ENCODE measurements at regions not wholly inside any gene's neighbourhood (a gene's known extent, or its start where the extent isn't known, plus 50 kb on each side); places are given as distances from the start of the nearest gene placed in this dataset.
"Not testable (repeated sequence)": the region's sequence is repeated elsewhere in the genome, so short reads cannot be mapped to it uniquely, and the experiment has no call there.

GRCh38 chr6:168915855-168916254 is 337.8 kb downstream of the THBS2 start:
- Histone ChIP-seq H3K36me3 (no peaks in the 10 kb centered on the region), H3K27ac (no peak overlapping the region), H3K9me3 (replicated peaks) (no peaks in the 10 kb centered on the region; the same call in 1 of the 2 replicates), H3K27me3 (replicated peaks) (no peaks in the 10 kb centered on the region), H3K4me3 (no peak overlapping the region), H3K4me1 (replicated peaks) (no peaks in the 10 kb centered on the region)
- no peak for DNase-seq (ENCODE audit: low read depth in 1 of 2, low spot score in 2 of 2)

GRCh38 chr6:168915242-168915641 is 338.4 kb downstream of the THBS2 start:
- H3K4me3 ChIP-seq, result no peak overlapping the region

GRCh38 chr6:168913866-168914469 is 339.7 kb downstream of the THBS2 start:
- H3K27me3 ChIP-seq (replicated peaks), result no peaks in the 10 kb centered on the region
- H3K9me3 ChIP-seq (replicated peaks), result no peaks in the 10 kb centered on the region
- H3K4me1 ChIP-seq (replicated peaks), result no peaks in the 10 kb centered on the region
- H3K36me3 ChIP-seq, result no peaks in the 10 kb centered on the region
- no peak overlapping the region for H3K4me3 ChIP-seq
- DNase-seq (ENCODE audit: low read depth in 1 of 2, low spot score in 2 of 2), result no peak
- no peak overlapping the region for H3K27ac ChIP-seq

More at GRCh38 chr6:168915242-168915641, 338.4 kb downstream of the THBS2 start:
- DNase-seq (ENCODE audit: low read depth in 1 of 2, low spot score in 2 of 2), result no peak
- H3K9me3 ChIP-seq (replicated peaks), result no peaks in the 10 kb centered on the region; the same call in 1 of the 2 replicates
- no peaks in the 10 kb centered on the region for H3K36me3 ChIP-seq
- no peaks in the 10 kb centered on the region for H3K4me1 ChIP-seq (replicated peaks)
- H3K27ac ChIP-seq, result no peak overlapping the region
- H3K27me3 ChIP-seq (replicated peaks), result no peaks in the 10 kb centered on the region

DNA sequence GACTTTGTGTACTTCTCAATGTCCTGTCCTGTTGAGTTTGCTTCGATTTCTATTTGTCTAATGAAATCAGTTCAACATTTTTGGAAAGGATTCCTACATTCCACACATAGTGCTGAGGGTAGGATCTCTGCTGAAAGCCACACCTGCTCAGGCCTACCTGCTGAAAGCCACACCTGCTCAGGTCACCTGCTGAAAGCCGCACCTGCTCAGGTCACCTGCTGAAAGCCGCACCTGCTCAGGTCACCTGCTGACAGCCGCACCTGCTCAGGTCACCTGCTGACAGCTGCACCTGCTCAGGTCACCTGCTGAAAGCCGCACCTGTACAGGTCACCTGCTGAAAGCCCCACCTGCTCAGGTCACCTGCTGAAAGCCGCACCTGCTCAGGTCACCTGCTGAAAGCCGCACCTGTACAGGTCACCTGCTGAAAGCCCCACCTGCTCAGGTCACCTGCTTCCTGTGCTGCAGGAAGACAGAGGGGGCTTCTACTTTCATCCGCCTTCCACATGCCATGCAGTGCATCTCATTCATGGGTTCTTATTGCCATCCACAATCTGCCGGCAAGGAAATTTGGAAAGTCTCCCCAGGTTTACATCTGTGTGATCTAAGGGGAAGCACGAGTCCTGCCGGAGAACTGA is 340.3 kb downstream of the THBS2 start:
- not testable (repeated sequence) for H3K27me3 ChIP-seq (replicated peaks); H3K27ac ChIP-seq; H3K4me1 ChIP-seq (replicated peaks); DNase-seq (ENCODE audit: low read depth in 1 of 2, low spot score in 2 of 2); H3K4me3 ChIP-seq; H3K9me3 ChIP-seq (replicated peaks); H3K36me3 ChIP-seq

DNA sequence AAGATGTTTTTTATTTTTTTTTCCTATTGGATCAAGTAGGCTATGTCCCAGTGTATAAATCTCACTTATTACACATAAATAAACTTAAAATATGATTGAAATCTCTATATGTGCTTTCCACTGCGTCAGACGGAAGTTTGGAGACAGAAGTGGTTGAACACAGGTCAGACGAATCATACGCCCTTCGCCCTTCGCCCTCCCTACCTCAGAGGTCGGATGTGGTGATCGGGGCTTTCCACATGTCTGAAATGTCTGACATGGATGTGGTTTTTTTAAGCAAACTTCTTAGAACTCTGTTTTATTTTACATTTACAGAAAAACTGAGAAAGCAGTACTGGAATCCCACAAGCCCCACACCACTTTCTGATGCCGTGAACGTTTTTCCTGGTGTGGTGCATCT is 344.4 kb downstream of the THBS2 start:
- Histone ChIP-seq H3K4me1 (replicated peaks) (no peaks in the 10 kb centered on the region), H3K27ac (no peak overlapping the region), H3K36me3 (no peaks in the 10 kb centered on the region), H3K9me3 (replicated peaks) (no peaks in the 10 kb centered on the region), H3K27me3 (replicated peaks) (no peaks in the 10 kb centered on the region), H3K4me3 (no peak overlapping the region)
- DNase-seq (ENCODE audit: low read depth in 1 of 2, low spot score in 2 of 2), result no peak

- Histone ChIP-seq H3K4me1 (replicated peaks) (no peaks in the 10 kb centered on the region), H3K27me3 (replicated peaks) (no peaks in the 10 kb centered on the region), H3K36me3 (no peaks in the 10 kb centered on the region), H3K27ac (no peak overlapping the region), H3K4me3 (no peak overlapping the region), H3K9me3 (replicated peaks) (no peaks in the 10 kb centered on the region)
- no peak for DNase-seq (ENCODE audit: low read depth in 1 of 2, low spot score in 2 of 2)
Observed at GRCh38 chr6:168908887-168909286, 344.8 kb downstream of the THBS2 start.

DNA sequence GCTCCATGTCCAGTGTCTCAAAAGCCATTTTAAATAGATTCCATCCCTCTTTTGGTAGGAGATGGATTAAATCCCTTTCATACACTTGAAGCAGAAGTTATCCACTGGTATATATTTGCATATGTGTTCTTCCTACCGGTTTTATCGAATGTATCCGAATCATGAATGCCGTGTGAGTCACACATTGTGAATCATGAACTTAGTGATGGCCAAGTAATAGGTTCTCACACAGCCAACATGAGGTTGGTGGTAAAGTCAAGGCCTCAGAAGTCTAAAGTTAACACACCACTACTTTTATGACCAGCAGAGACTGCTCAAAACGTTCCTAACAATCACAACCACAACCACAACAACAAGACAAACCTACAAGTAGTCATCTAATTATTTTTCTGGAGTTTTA is 345.5 kb downstream of the THBS2 start:
- H3K27ac ChIP-seq, result no peak overlapping the region
- H3K4me1 ChIP-seq (replicated peaks), result no peaks in the 10 kb centered on the region
- H3K4me3 ChIP-seq, result no peak overlapping the region
- DNase-seq (ENCODE audit: low read depth in 1 of 2, low spot score in 2 of 2), result no peak
- H3K27me3 ChIP-seq (replicated peaks), result no peaks in the 10 kb centered on the region
- H3K36me3 ChIP-seq, result no peaks in the 10 kb centered on the region
- no peaks in the 10 kb centered on the region for H3K9me3 ChIP-seq (replicated peaks)

GRCh38 chr6:168906391-168906790 is 347.3 kb downstream of the THBS2 start:
- Histone ChIP-seq H3K36me3 (no peaks in the 10 kb centered on the region), H3K4me3 (no peak overlapping the region), H3K9me3 (replicated peaks) (no peaks in the 10 kb centered on the region), H3K27me3 (replicated peaks) (no peaks in the 10 kb centered on the region), H3K27ac (no peak overlapping the region), H3K4me1 (replicated peaks) (no peaks in the 10 kb centered on the region)
- no peak for DNase-seq (ENCODE audit: low read depth in 1 of 2, low spot score in 2 of 2)

DNA sequence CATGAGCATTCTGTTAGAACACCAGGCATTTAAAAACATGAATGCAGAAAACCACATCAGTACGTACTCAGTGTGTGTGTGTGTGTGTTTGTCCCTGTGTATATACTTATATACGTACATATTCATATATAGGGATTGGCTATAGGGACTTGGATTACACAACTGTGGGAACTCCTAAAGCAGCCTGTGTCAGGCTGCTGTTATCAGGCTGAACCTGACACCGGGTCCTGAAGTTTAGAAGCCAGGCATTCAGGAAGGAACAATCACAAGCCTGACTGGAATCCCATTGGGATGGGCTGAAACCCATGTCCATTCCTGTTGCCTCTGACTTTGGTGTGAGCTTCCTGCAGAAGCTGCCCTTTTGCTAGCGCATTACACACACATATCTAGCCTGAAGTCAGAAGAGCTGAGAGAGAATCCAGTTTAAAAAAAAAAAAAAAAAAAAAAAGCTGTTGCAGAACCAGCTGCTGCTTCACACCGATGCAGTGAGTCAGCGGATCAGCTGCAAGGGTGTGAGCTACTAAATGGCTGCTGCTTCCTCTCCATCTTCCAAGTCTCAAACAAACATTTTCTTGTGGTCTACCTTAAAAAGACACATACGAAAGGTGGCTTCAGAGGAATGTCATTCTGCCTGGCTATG is 348.1 kb downstream of the THBS2 start:
- no peaks in the 10 kb centered on the region for H3K9me3 ChIP-seq (replicated peaks)
- H3K4me3 ChIP-seq, result no peak overlapping the region
- H3K27me3 ChIP-seq (replicated peaks), result no peaks in the 10 kb centered on the region
- H3K4me1 ChIP-seq (replicated peaks), result no peaks in the 10 kb centered on the region
- DNase-seq (ENCODE audit: low read depth in 1 of 2, low spot score in 2 of 2), result no peak
- no peaks in the 10 kb centered on the region for H3K36me3 ChIP-seq
- no peak overlapping the region for H3K27ac ChIP-seq

GRCh38 chr6:168903613-168904345 is 349.9 kb downstream of the THBS2 start:
- no peak overlapping the region for H3K27ac ChIP-seq
- no peaks in the 10 kb centered on the region for H3K9me3 ChIP-seq (replicated peaks)
- DNase-seq (ENCODE audit: low read depth in 1 of 2, low spot score in 2 of 2), result no peak
- H3K27me3 ChIP-seq (replicated peaks), result no peaks in the 10 kb centered on the region
- H3K4me3 ChIP-seq, result no peak overlapping the region
- no peaks in the 10 kb centered on the region for H3K4me1 ChIP-seq (replicated peaks)
- no peaks in the 10 kb centered on the region for H3K36me3 ChIP-seq

- no peak for DNase-seq (ENCODE audit: low read depth in 1 of 2, low spot score in 2 of 2)
Observed at GRCh38 chr6:168902075-168902474, 351.6 kb downstream of the THBS2 start.

DNA sequence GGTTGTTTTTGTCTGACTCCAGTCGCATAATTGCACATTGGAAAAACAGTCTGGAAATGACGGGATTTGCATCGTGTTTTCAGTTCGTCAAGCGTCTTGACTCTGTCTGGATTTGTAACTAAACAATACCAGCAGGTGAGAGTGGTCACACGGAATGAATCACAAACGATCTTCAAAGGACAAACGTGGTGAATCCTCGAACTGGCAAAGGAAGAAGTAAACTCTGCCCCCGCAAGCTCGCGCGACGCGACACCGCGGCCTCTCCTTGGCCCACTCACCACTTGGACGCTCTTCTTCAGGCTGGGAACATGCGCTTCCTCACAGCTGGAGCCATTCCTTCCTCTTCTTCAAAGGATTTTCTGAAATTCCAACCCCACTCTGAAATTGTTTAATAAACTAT is 352.6 kb downstream of the THBS2 start:
- H3K4me3 ChIP-seq, result no peak overlapping the region
- H3K27ac ChIP-seq, result no peak overlapping the region
- H3K36me3 ChIP-seq, result no peaks in the 10 kb centered on the region
- no peak for DNase-seq (ENCODE audit: low read depth in 1 of 2, low spot score in 2 of 2)
- no peaks in the 10 kb centered on the region for H3K4me1 ChIP-seq (replicated peaks)
- H3K27me3 ChIP-seq (replicated peaks), result no peaks in the 10 kb centered on the region
- H3K9me3 ChIP-seq (replicated peaks), result no peaks in the 10 kb centered on the region

More at GRCh38 chr6:168902075-168902474, 351.6 kb downstream of the THBS2 start:
- no peaks in the 10 kb centered on the region for H3K36me3 ChIP-seq
- no peaks in the 10 kb centered on the region for H3K9me3 ChIP-seq (replicated peaks)
- H3K27ac ChIP-seq, result no peak overlapping the region
- H3K4me3 ChIP-seq, result no peak overlapping the region
- no peaks in the 10 kb centered on the region for H3K4me1 ChIP-seq (replicated peaks)
- H3K27me3 ChIP-seq (replicated peaks), result no peaks in the 10 kb centered on the region

- Histone ChIP-seq H3K27ac (no peak overlapping the region), H3K4me1 (replicated peaks) (peaks cover 4% of the 10 kb centered on the region; the same call in 1 of the 2 replicates), H3K27me3 (replicated peaks) (no peaks in the 10 kb centered on the region), H3K4me3 (no peak overlapping the region), H3K36me3 (no peaks in the 10 kb centered on the region), H3K9me3 (replicated peaks) (no peaks in the 10 kb centered on the region)
- DNase-seq (ENCODE audit: low read depth in 1 of 2, low spot score in 2 of 2), result no peak
Observed at GRCh38 chr6:168896321-168896720, 357.3 kb downstream of the THBS2 start.
